K562 (cell line): ENCODE measurements at regions not wholly inside any gene's neighbourhood (a gene's known extent, or its start where the extent isn't known, plus 50 kb on each side); places are given as distances from the start of the nearest gene placed in this dataset.

Experiments used
- ATAC-seq: fragments of 200-7000 bp; cut with Tn5 transposase; 3 replicates; pipeline ENCODE4 v1.9.1; 2020; ENCODE audit warnings: moderate library complexity
- BruUV-seq: library from RNA; stranded (reverse); fragments of 400-500 nt; replicated peaks from 2 replicates; lab custom pipeline; 2021; lab: Mats Ljungman, UMichigan
- CTCF ChIA-PET: fragments of 300-600 bp; formaldehyde crosslinking; extraction: SDS; loops from one replicate; lab custom pipeline; 2021; ENCODE audit warnings: low intra/inter-chr PET ratio; lab: Yijun Ruan, JAX
- POLR2A ChIA-PET: fragments of 300-600, 350-650 bp; sonication (Branson Sonifier 250); formaldehyde crosslinking; extraction: SDS; loops from one replicate; lab custom pipeline; 2021; ENCODE audit warnings: antibody characterized with exemption, inconsistent platforms; lab: Yijun Ruan, JAX
- DNase-seq, 4 experiments: peaks; one replicate each; pipeline versions ENCODE4 v3.0.0 to v3.0.0-alpha.2; 2011 to 2018; ENCODE audit warnings: low spot score in 3 of 4, mixed read lengths in 3 of 4; ENCODE audit errors: extremely low read depth in 1 of 4
- FAIRE-seq: peaks from 2 replicates; lab custom pipeline; 2011; peaks lifted over from hg19 to GRCh38; lab: Jason Lieb, UNC
- H2AFZ ChIP-seq: 2 replicates; pipeline ENCODE4 v1.6.0; 2011; ENCODE audit warnings: low read depth, low read length, control low read depth, inconsistent platforms
- H3K27ac ChIP-seq: fragments of 200-600 bp; 3 replicates; pipeline ENCODE4 v1.8.0; 2011; ENCODE audit warnings: low read depth, mild to moderate bottlenecking, control low read depth, inconsistent platforms, low read length, moderate library complexity, mixed read lengths; ENCODE audit errors: extremely low read depth
- H3K27me3 ChIP-seq, 2 experiments: fragments of 300-600 bp in 1 of 2; 2 replicates in 1 of 2; 3 replicates in 1 of 2; pipeline versions ENCODE4 v1.6.0 to v1.8.0; 2011; ENCODE audit warnings: inconsistent platforms in 2 of 2, low read length in 2 of 2, mild to moderate bottlenecking in 1 of 2, mixed read lengths in 1 of 2, moderate library complexity in 1 of 2; ENCODE audit not compliant: control insufficient read depth in 2 of 2, insufficient read depth in 2 of 2
- H3K36me3 ChIP-seq: fragments of 300-600 bp; 3 replicates; pipeline ENCODE4 v1.8.0; 2011; ENCODE audit warnings: mild to moderate bottlenecking, low read length, inconsistent platforms; ENCODE audit not compliant: control insufficient read depth, insufficient read depth
- H3K4me1 ChIP-seq, 2 experiments: fragments of 200-600 bp in 1 of 2; replicated peaks in 1 of 2; 2 replicates in 1 of 2; 3 replicates in 1 of 2; pipeline versions ENCODE4 v1.5.1 to v1.8.0; 2011; ENCODE audit warnings: inconsistent platforms in 2 of 2, low read length in 2 of 2, mild to moderate bottlenecking in 1 of 2, mixed read lengths in 1 of 2, moderate library complexity in 1 of 2; ENCODE audit not compliant: control insufficient read depth in 2 of 2, insufficient read depth in 2 of 2
- H3K4me2 ChIP-seq: 2 replicates; pipeline ENCODE4 v1.6.1; 2011; ENCODE audit warnings: low read length, control low read depth, inconsistent platforms, mixed read lengths; ENCODE audit not compliant: insufficient read depth
- H3K4me3 ChIP-seq: fragments of 200-600 bp; sonication (generic), shearing (Covaris generic); 2 replicates; pipeline ENCODE4 v1.5.1; 2016; ENCODE audit warnings: control low read depth, inconsistent platforms
- H3K79me2 ChIP-seq: fragments of 200-600 bp; 3 replicates; pipeline ENCODE4 v1.8.0; 2011; ENCODE audit warnings: low read length, inconsistent platforms; ENCODE audit not compliant: control insufficient read depth, insufficient read depth
- H3K9ac ChIP-seq, 2 experiments: 2 replicates each; pipeline versions ENCODE4 v1.6.0 to v1.6.1; 2011; ENCODE audit warnings: low read depth in 2 of 2, low read length in 2 of 2, control low read depth in 1 of 2, inconsistent platforms in 1 of 2, mild to moderate bottlenecking in 1 of 2, mixed read lengths in 1 of 2; ENCODE audit not compliant: insufficient read depth in 1 of 2
- H3K9me1 ChIP-seq: one replicate; pipeline ENCODE4 v1.6.0; 2011; ENCODE audit warnings: inconsistent platforms, mild to moderate bottlenecking, low read length, moderate library complexity; ENCODE audit not compliant: control insufficient read depth, insufficient read depth
- H3K9me3 ChIP-seq: replicated peaks from 2 replicates; pipeline ENCODE4 v1.5.1; 2011; ENCODE audit warnings: low read depth, low read length, inconsistent platforms; ENCODE audit not compliant: control insufficient read depth, insufficient read depth
- H4K20me1 ChIP-seq: replicated peaks from 2 replicates; pipeline ENCODE4 v1.6.1; 2011; ENCODE audit warnings: low read length, inconsistent platforms, mixed read lengths; ENCODE audit not compliant: control insufficient read depth, insufficient read depth
- COPS2 ChIP-seq: fragments of 450-650 bp; conservative IDR thresholded peaks from 2 replicates; pipeline ENCODE4 v1.6.1; 2016; ENCODE audit warnings: mild to moderate bottlenecking, moderate library complexity
- CSDE1 ChIP-seq, 2 experiments: fragments of 450-650 bp; IDR thresholded peaks; 2 replicates each; pipeline ENCODE4 v1.6.1; 2016; ENCODE audit warnings: mild to moderate bottlenecking in 1 of 2
- ZNF280A ChIP-seq: fragments of 450-650 bp; IDR thresholded peaks from 2 replicates; pipeline ENCODE4 v1.6.1; 2018; ENCODE audit warnings: mild to moderate bottlenecking, low read depth; ENCODE audit not compliant: partially characterized antibody
- WGBS: fragments of 100-300 bp; shearing (Covaris generic); methylation state at CpG from one replicate; pipeline ENCODE4 v1.1.6; 2016; ENCODE audit warnings: low coverage, mixed read lengths; ENCODE audit not compliant: insufficient coverage; ENCODE audit errors: missing lambda C conversion rate; 5-methylcytosine and 5-hydroxymethylcytosine counted together
- in situ Hi-C: fragments of 300-500 bp; cut with MboI; formaldehyde crosslinking; loops from 4 replicates; pipeline ENCODE4 v1.15.0; 2018; ENCODE audit warnings: inconsistent platforms, mixed read lengths
- intact Hi-C: fragments of 100-400 bp; cut with micrococcal nuclease; formaldehyde crosslinking; loops from 2 replicates; pipeline ENCODE4 v1.14.2; 2022

GRCh38 chr4:8762951-8763735 is 108.5 kb downstream of the HMX1 start:
- POLR2A ChIA-PET = no interaction called here
- FAIRE-seq = no peak

More at GRCh38 chr4:8762951-8763735, 108.5 kb downstream of the HMX1 start:
- no peaks in the 10 kb centered on the region for H3K79me2 ChIP-seq
- H3K36me3 ChIP-seq = no peaks in the 10 kb centered on the region
- in situ Hi-C loops = no loop called here
- BruUV-seq = no TSS peak
- no peak overlapping the region for H3K9ac ChIP-seq
- no peaks in the 10 kb centered on the region for H3K9me3 ChIP-seq
- H2AFZ ChIP-seq = no peak overlapping the region
- H3K27ac ChIP-seq = no peak overlapping the region
- ATAC-seq = no peak
- H4K20me1 ChIP-seq = peaks cover 11% of the 10 kb centered on the region; the same call in 1 of the 2 replicates
- no peaks in the 10 kb centered on the region for H3K9me1 ChIP-seq
- TF ChIP-seq ZNF280A (no peak), COPS2 (no peak), CSDE1 (IDR thresholded peaks at IDR 0.05) (no peak)
- TF ChIP-seq, all 486 proteins: peak for 0
- DNase-seq = no peak
- 2% methylated on average over 23 of the region's 23 CpGs for WGBS
- Histone ChIP-seq H3K4me1 (no peaks in the 10 kb centered on the region; a peak in 1 of 5 replicates), H3K4me3 (no peak overlapping the region), H3K4me2 (no peak overlapping the region), H3K27me3 (peaks cover 3 to 42% of the 10 kb centered on the region in 2 experiments; a peak in 4 of 5 replicates)
- intact Hi-C loops = no loop called here
- CTCF ChIA-PET = no interaction called here
